ENCODE measurements at regions not wholly inside any gene's neighbourhood (a gene's known extent, or its start where the extent isn't known, plus 50 kb on each side); places are given as distances from the start of the nearest gene placed in this dataset.

DNA sequence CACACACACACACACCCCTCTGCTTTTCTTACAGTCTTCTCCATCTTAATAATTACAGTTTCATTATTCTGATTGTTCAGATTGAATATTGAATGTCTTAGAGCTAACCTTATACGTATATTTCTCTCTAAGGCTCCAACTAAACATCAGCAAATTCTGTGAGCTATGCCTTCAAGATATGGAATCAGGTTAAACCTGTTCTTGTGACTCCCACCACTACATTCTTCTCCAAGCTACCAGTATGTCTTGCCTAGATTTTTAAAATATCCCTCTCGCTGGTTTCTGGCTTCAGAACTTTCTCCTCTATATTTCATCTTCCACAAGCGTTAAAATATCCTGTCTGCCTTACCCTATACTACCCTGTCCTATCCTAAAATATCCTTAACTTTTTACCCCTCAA lies 1346.4 kb upstream of the CDH2 start:
- no peak for TF ChIP-seq POLR2A (IDR thresholded peaks at IDR 0.05)
- TF ChIP-seq, protein P1, sequence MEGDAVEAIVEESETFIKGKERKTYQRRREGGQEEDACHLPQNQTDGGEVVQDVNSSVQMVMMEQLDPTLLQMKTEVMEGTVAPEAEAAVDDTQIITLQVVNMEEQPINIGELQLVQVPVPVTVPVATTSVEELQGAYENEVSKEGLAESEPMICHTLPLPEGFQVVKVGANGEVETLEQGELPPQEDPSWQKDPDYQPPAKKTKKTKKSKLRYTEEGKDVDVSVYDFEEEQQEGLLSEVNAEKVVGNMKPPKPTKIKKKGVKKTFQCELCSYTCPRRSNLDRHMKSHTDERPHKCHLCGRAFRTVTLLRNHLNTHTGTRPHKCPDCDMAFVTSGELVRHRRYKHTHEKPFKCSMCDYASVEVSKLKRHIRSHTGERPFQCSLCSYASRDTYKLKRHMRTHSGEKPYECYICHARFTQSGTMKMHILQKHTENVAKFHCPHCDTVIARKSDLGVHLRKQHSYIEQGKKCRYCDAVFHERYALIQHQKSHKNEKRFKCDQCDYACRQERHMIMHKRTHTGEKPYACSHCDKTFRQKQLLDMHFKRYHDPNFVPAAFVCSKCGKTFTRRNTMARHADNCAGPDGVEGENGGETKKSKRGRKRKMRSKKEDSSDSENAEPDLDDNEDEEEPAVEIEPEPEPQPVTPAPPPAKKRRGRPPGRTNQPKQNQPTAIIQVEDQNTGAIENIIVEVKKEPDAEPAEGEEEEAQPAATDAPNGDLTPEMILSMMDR (IDR thresholded peaks at IDR 0.05): no peak

Data from body of pancreas (tissue), 4 donors.